Spinal cord (tissue), 9 donors: ENCODE measurements at regions not wholly inside any gene's neighbourhood (a gene's known extent, or its start where the extent isn't known, plus 50 kb on each side); places are given as distances from the start of the nearest gene placed in this dataset.

Experiments used
- DNase-seq, 6 donors: peaks; one replicate each; pipeline versions ENCODE4 v3.0.0 to v3.0.0-alpha.2; 2013 to 2015; ENCODE audit warnings: low spot score in 6 of 6, low read depth in 4 of 6
- H3K27ac ChIP-seq: one replicate; pipeline ENCODE4 v1.5.1; 2013; ENCODE audit warnings: low read depth, low read length, control low read depth
- H3K27me3 ChIP-seq: one replicate; pipeline ENCODE4 v1.6.1; 2013; ENCODE audit warnings: low read length; ENCODE audit not compliant: control insufficient read depth, insufficient read depth
- H3K36me3 ChIP-seq: one replicate; pipeline ENCODE4 v1.6.1; 2013; ENCODE audit warnings: low read length; ENCODE audit not compliant: control insufficient read depth, insufficient read depth
- H3K4me1 ChIP-seq: one replicate; pipeline ENCODE4 v1.6.1; 2013; ENCODE audit warnings: low read length; ENCODE audit not compliant: control insufficient read depth, insufficient read depth
- H3K4me3 ChIP-seq: one replicate; pipeline ENCODE4 v1.5.1; 2013; ENCODE audit warnings: low read depth, low read length, control low read depth
- H3K9me3 ChIP-seq: one replicate; pipeline ENCODE4 v1.6.1; 2013; ENCODE audit warnings: low read length; ENCODE audit not compliant: control insufficient read depth, insufficient read depth
- WGBS: methylation state at CpG from one replicate; pipeline ENCODE4 v1.1.5; 2013; ENCODE audit warnings: missing lambda C conversion rate; ENCODE audit not compliant: insufficient coverage; 5-methylcytosine and 5-hydroxymethylcytosine counted together
- donor health status: healthy.

DNA sequence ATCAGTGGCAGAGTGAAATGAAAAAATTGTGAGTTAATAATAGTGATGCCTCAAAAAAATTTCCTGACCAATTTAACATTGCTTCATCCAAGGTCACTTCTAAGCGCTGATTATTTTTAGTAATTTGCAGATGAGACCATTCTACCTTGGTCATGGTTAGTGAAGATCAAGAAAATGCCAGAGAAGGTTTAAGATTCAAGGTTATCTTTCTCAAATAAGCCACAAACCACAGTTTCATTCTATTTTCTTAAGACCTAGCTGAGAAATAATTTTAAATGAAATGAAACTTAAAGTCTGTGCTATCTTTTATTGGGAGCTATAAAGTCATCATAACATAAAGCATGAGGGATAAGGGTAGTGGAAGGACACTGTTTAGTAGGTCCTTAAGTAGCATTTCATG is 353.9 kb upstream of the NAALADL2 start:
- Histone ChIP-seq H3K36me3 (no peaks in the 10 kb centered on the region), H3K4me3 (no peak overlapping the region), H3K4me1 (no peaks in the 10 kb centered on the region), H3K9me3 (no peaks in the 10 kb centered on the region), H3K27ac (no peak overlapping the region), H3K27me3 (no peaks in the 10 kb centered on the region)
- no CpG with 5 or more reads among the region's 1 CpG for WGBS
- no peak for DNase-seq

DNA sequence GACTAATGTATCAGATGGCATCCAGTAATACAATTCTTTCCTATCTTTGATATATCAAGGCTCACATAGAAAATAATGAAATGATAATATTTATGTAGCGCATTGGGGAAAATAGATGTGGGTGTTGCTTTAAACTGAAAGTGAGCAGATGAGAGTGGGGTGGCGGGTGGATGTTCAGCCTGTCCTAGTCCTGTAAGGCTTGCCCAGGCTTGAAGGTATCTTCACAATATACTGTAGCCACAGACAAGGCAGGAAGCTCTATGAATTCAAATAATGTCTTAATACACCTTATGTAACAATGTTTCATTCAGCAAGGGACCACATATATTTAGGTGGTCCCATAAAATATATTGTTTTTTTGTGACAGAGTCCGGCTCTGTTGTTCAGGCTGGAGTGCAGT is 334.9 kb upstream of the NAALADL2 start:
- H3K27ac ChIP-seq = no peak overlapping the region
- no peaks in the 10 kb centered on the region for H3K27me3 ChIP-seq
- no peak for DNase-seq
- H3K36me3 ChIP-seq = no peaks in the 10 kb centered on the region
- no peaks in the 10 kb centered on the region for H3K4me1 ChIP-seq
- H3K9me3 ChIP-seq = peaks cover 3% of the 10 kb centered on the region
- WGBS = 100% methylated on average over 1 of the region's 3 CpGs
- H3K4me3 ChIP-seq = no peak overlapping the region

DNA sequence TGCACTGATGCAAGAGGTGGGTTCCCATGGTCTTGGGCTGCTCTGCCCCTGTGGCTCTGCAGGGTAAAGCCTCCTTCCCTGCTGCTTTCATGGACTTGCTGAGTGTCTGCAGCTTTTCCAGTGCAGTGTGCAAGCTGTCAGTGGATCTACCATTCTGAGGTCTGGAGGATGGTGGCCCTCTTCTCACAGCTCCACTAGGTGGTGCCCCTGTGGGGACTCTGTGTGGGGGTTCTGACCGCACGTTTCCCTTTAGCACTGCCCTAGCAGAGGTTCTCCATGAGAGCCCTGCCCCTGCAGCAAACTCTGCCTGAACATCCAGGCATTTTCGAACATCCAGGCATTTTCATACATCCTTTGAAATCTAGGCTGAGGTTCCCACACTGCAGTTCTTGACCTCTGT is 329.8 kb upstream of the NAALADL2 start:
- H3K27ac ChIP-seq = no peak overlapping the region
- no peaks in the 10 kb centered on the region for H3K36me3 ChIP-seq
- no peak for DNase-seq
- 74% methylated on average over 3 of the region's 3 CpGs for WGBS
- no peaks in the 10 kb centered on the region for H3K4me1 ChIP-seq
- H3K4me3 ChIP-seq = no peak overlapping the region
- no peaks in the 10 kb centered on the region for H3K27me3 ChIP-seq
- H3K9me3 ChIP-seq = no peaks in the 10 kb centered on the region

DNA sequence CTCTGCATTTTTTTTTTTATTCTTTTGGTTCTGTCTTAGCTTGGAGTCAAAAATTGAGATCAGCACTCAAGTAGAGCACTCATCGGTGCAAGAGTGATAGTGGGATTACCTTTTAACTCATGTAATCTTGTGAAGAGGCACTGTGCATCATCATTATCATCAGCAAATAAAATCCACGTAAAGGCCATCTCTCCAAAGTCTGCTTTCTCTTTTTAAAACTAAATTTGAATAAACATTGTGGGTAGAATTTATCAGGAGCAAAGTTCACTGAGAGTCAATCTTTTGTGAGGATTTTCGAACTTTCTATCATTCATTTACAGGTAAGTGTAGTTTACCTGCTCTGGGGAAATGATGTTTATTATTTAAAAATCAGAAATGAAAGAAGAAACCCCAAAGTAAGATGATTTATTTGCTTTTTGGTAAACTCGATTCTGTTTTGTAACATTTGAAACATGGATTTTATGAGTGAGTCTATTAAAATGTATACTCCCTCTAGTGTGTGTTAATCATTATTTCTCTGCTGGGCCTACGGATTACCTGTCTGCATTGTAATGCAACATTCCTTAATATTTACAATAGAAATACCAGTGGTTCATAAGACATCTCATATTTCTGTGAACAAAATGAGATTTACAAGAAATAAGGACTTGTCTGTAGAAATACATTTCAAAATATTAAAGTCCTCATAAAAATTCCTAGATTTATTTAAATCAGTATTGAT is 327.7 kb upstream of the NAALADL2 start:
- no peaks in the 10 kb centered on the region for H3K27me3 ChIP-seq
- no peak overlapping the region for H3K4me3 ChIP-seq
- DNase-seq = no peak
- H3K4me1 ChIP-seq = no peaks in the 10 kb centered on the region
- no peak overlapping the region for H3K27ac ChIP-seq
- WGBS = no CpG with 5 or more reads among the region's 5 CpGs
- no peaks in the 10 kb centered on the region for H3K36me3 ChIP-seq
- no peaks in the 10 kb centered on the region for H3K9me3 ChIP-seq

DNA sequence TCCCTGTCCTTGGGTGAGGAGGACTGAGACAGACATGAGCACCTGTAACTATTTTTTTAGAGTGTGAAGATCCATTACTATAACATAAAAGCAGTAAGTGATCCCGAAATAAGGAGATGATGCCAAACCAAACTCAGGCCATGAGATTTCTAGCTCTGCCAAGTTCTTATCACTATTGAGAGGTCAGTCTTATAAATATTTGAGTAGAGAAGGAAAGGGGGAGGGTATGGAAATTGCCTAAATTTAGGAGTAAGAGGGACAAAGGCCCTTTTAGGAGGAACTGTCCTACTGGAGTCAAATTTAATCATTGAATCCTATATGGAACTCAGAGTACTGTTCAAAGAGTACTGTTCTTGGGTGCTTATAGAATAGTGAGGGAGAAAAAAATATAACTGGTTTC is 326.9 kb upstream of the NAALADL2 start:
- Histone ChIP-seq H3K9me3 (no peaks in the 10 kb centered on the region), H3K4me3 (no peak overlapping the region), H3K27me3 (no peaks in the 10 kb centered on the region), H3K36me3 (no peaks in the 10 kb centered on the region), H3K4me1 (no peaks in the 10 kb centered on the region), H3K27ac (no peak overlapping the region)
- no CpG with 5 or more reads among the region's 1 CpG for WGBS
- no peak for DNase-seq

DNA sequence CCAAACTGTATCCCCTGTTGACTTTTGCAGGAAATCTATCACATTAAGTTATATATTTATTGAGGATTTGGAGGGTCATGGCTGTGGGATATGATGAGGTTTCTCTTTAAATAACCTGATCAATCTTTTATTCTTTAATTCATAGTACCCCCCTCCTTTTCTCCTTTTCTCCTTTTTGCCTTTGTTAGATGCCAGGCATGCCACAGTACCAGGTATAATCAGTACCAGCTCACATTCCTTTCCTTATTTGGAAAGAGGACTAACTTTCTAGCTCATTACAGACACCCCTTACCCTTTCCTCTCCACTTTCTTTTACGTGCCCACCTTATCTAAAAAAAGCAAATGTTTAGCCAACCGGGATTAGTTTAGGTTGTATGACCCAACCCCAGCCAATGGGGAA is 326.4 kb upstream of the NAALADL2 start:
- Histone ChIP-seq H3K9me3 (no peaks in the 10 kb centered on the region), H3K4me1 (no peaks in the 10 kb centered on the region), H3K27ac (no peak overlapping the region), H3K36me3 (no peaks in the 10 kb centered on the region), H3K4me3 (no peak overlapping the region), H3K27me3 (no peaks in the 10 kb centered on the region)
- no peak for DNase-seq
- WGBS = 100% methylated on average over 1 of the region's 2 CpGs

DNA sequence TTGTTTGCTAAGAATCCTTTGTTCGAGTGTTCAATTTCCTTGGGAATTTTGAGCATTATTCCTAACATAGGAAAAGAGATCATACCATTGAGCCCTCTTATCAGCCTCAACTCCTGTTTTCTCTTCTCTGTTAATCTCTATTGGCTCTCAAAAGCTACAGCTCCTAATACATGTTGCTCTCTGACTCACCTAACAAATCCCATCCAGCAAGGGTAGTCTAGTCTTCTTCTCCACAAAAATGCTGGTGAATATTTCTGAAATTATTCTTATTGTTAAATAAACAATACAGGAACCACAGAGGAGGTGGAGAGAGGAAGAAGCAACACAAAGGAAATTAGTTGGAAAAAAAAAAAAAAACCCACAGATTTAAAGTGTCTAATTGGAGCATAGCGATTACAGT is 325.8 kb upstream of the NAALADL2 start:
- H3K9me3 ChIP-seq = no peaks in the 10 kb centered on the region
- DNase-seq = no peak
- no peak overlapping the region for H3K27ac ChIP-seq
- H3K4me1 ChIP-seq = no peaks in the 10 kb centered on the region
- no peaks in the 10 kb centered on the region for H3K36me3 ChIP-seq
- H3K27me3 ChIP-seq = no peaks in the 10 kb centered on the region
- WGBS = no CpG with 5 or more reads among the region's 2 CpGs
- no peak overlapping the region for H3K4me3 ChIP-seq

DNA sequence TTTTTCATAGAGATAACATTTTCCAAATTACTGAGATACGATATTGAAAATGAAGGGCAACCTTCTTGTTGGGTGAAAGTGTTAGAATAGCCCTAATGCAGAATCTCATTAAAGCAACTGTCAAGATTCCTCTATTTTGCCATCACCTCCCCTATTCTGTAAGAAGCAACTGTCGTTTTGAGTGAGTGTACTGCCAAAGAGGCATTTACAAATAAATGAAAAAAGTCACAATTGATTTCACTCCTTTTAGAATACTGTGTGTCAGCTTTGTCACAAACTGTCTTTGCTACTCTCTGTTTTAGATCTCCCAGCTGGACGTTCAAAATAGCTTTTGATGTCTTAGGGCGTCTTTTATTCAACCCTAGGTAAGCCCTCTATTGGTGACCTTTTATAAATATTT is 322.8 kb upstream of the NAALADL2 start:
- no peaks in the 10 kb centered on the region for H3K4me1 ChIP-seq
- whole genome bisulfite sequencing = no CpG with 5 or more reads among the region's 4 CpGs
- DNase-seq = no peak

DNA sequence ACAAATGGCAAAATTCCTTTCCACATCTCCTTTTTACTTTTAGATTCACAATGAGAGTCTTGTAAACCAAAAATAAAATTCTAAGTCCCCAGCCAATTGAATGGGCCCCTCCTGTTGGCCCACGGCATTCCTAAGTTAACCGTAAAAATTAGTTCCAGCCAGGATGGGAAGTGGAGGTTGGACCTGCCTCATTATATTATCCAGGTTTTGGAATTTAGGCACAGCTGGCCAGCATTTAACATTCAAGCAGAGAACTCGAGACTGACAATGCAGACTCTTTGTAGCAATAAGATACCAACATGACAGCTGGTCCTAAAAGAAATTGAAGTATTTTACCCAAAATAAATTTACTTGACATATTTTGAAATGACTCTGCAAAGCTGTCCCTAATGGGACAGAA is 321.0 kb upstream of the NAALADL2 start:
- Histone ChIP-seq H3K36me3 (no peaks in the 10 kb centered on the region), H3K27ac (no peak overlapping the region), H3K4me1 (no peaks in the 10 kb centered on the region), H3K27me3 (no peaks in the 10 kb centered on the region), H3K4me3 (no peak overlapping the region), H3K9me3 (no peaks in the 10 kb centered on the region)
- WGBS = 53% methylated on average over 2 of the region's 3 CpGs
- DNase-seq = no peak

More for the DNA sequence above, 322.8 kb upstream of the NAALADL2 start:
- Histone ChIP-seq H3K27me3 (no peaks in the 10 kb centered on the region), H3K36me3 (no peaks in the 10 kb centered on the region), H3K4me3 (no peak overlapping the region), H3K27ac (no peak overlapping the region), H3K9me3 (no peaks in the 10 kb centered on the region)

DNA sequence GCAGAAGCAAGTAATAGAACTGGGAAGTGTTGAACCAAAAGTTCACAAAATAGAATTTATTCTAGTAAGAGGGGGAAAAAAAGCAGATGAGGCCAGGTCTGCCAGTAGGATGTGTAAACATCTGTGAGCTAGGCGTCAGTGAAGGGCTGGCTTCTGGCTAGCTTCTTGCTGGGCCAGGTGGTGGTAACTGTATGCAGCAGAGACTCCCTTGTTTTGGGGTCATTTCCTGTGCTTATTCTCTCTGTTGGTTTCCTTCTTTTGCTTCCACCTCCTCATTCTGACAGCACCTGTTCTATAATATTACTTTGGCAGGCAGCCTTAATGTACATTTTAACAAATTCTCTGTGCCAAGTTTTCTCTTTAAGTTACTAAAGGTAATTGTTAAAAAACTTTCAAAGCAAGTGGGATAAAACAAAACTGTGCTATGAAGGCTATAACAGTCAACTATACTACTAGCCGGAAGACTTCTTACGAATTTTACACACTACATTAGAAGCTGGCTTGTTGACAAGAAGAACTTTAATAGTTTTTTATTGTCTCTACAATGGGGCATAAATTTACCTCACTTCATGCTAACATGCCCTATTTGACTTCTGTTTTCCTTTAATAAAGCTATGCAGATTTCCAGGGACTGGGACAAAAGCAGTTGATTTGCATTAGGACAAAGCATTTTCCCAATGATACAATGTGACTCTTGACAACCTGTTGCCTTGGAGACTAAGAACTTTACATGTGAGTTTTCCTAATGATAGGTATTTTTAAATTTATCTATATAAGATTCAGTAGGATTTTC is 318.8 kb upstream of the NAALADL2 start:
- no peaks in the 10 kb centered on the region for H3K9me3 ChIP-seq
- H3K36me3 ChIP-seq = no peaks in the 10 kb centered on the region
- no peak overlapping the region for H3K27ac ChIP-seq
- no peaks in the 10 kb centered on the region for H3K4me1 ChIP-seq
- 25% methylated on average over 1 of the region's 3 CpGs for WGBS
- H3K27me3 ChIP-seq = no peaks in the 10 kb centered on the region
- no peak overlapping the region for H3K4me3 ChIP-seq
- peak in 3 of 6 donors; percentile 6 to 44 (median 27) for DNase-seq
